ENCODE measurements at regions not wholly inside any gene's neighbourhood (a gene's known extent, or its start where the extent isn't known, plus 50 kb on each side); places are given as distances from the start of the nearest gene placed in this dataset.

- TF ChIP-seq ZBTB9 (CRISPR knock-in tag; IDR thresholded peaks at IDR 0.05) (no peak), ZNF23 (CRISPR knock-in tag; IDR thresholded peaks at IDR 0.05) (no peak), FOXK1 (CRISPR knock-in tag; IDR thresholded peaks at IDR 0.05; ENCODE audit: borderline replicate concordance) (no peak), CTCF (IDR thresholded peaks at IDR 0.05 in 2 of 3, conservative IDR thresholded peaks at IDR 0.05 in 1 of 3; ENCODE audit: insufficient read depth in 2 of 3, low read depth in 1 of 3, low read length in 3 of 3) (no peak), HSF4 (CRISPR knock-in tag; IDR thresholded peaks at IDR 0.05; ENCODE audit: borderline replicate concordance) (no peak), ZBTB2 (IDR thresholded peaks at IDR 0.05) (no peak), POU5F1 (IDR thresholded peaks at IDR 0.05; ENCODE audit: borderline replicate concordance, low read depth, low read length, partially characterized antibody) (no peak), RFX7 (CRISPR knock-in tag; IDR thresholded peaks at IDR 0.05) (no peak), CAMTA2 (CRISPR knock-in tag; conservative IDR thresholded peaks at IDR 0.05) (no peak), ELF4 (CRISPR knock-in tag; IDR thresholded peaks at IDR 0.05) (no peak)
Observed at GRCh38 chr1:164991763-164992314, 364.7 kb downstream of the LMX1A start (continued).
